ENCODE measurements at regions not wholly inside any gene's neighbourhood (a gene's known extent, or its start where the extent isn't known, plus 50 kb on each side); places are given as distances from the start of the nearest gene placed in this dataset.

- Histone ChIP-seq H3K36me3 (no peaks in the 10 kb centered on the region), H3K4me1 (no peaks in the 10 kb centered on the region), H3K9me3 (no peaks in the 10 kb centered on the region), H3K27me3 (no peaks in the 10 kb centered on the region), H3K27ac (no peak overlapping the region), H3K4me3 (no peak overlapping the region)
- TF ChIP-seq CTCF (IDR thresholded peaks at IDR 0.05), result no peak
- TF ChIP-seq POLR2A (IDR thresholded peaks at IDR 0.05), result no peak
- intact Hi-C loops (cut with DNase I; ENCODE audit: low total_unique reads), result no loop called here
- no peak for DNase-seq
Measured at GRCh38 chr1:4517186-4517954, 137.0 kb upstream of the AJAP1 start.

- Histone ChIP-seq H3K4me3 (no peak overlapping the region), H3K36me3 (no peaks in the 10 kb centered on the region), H3K27me3 (no peaks in the 10 kb centered on the region), H3K9me3 (no peaks in the 10 kb centered on the region), H3K27ac (no peak overlapping the region), H3K4me1 (no peaks in the 10 kb centered on the region)
- intact Hi-C loops (cut with DNase I; ENCODE audit: low total_unique reads), result no loop called here
- no peak for TF ChIP-seq POLR2A (IDR thresholded peaks at IDR 0.05)
- TF ChIP-seq CTCF (IDR thresholded peaks at IDR 0.05), result no peak
- DNase-seq, result no peak
Measured at GRCh38 chr1:4518621-4519020, 135.8 kb upstream of the AJAP1 start.

GRCh38 chr1:4519954-4520353 is 134.5 kb upstream of the AJAP1 start:
- Histone ChIP-seq H3K4me3 (no peak overlapping the region), H3K9me3 (no peaks in the 10 kb centered on the region), H3K27ac (no peak overlapping the region), H3K36me3 (no peaks in the 10 kb centered on the region), H3K27me3 (no peaks in the 10 kb centered on the region), H3K4me1 (no peaks in the 10 kb centered on the region)
- no peak for TF ChIP-seq POLR2A (IDR thresholded peaks at IDR 0.05)
- TF ChIP-seq CTCF (IDR thresholded peaks at IDR 0.05), result no peak
- no peak for DNase-seq
- intact Hi-C loops (cut with DNase I; ENCODE audit: low total_unique reads), result no loop called here

GRCh38 chr1:4523551-4523950 is 130.9 kb upstream of the AJAP1 start:
- Histone ChIP-seq H3K4me1 (no peaks in the 10 kb centered on the region), H3K4me3 (no peak overlapping the region), H3K27me3 (no peaks in the 10 kb centered on the region), H3K36me3 (no peaks in the 10 kb centered on the region), H3K27ac (no peak overlapping the region), H3K9me3 (no peaks in the 10 kb centered on the region)
- TF ChIP-seq POLR2A (IDR thresholded peaks at IDR 0.05), result no peak
- intact Hi-C loops (cut with DNase I; ENCODE audit: low total_unique reads), result no loop called here
- DNase-seq, result no peak

- no peak overlapping the region for H3K4me3 ChIP-seq
- H3K9me3 ChIP-seq, result no peaks in the 10 kb centered on the region
- H3K27ac ChIP-seq, result no peak overlapping the region
- TF ChIP-seq POLR2A (IDR thresholded peaks at IDR 0.05) (no peak), CTCF (IDR thresholded peaks at IDR 0.05) (no peak)
- intact Hi-C loops (cut with DNase I; ENCODE audit: low total_unique reads), result no loop called here
- H3K36me3 ChIP-seq, result no peaks in the 10 kb centered on the region
- no peaks in the 10 kb centered on the region for H3K27me3 ChIP-seq
- H3K4me1 ChIP-seq, result no peaks in the 10 kb centered on the region
- no peak for DNase-seq
Measured at GRCh38 chr1:4526747-4527146, 127.7 kb upstream of the AJAP1 start.
